Caki2 (cell line): ENCODE measurements at regions not wholly inside any gene's neighbourhood (a gene's known extent, or its start where the extent isn't known, plus 50 kb on each side); places are given as distances from the start of the nearest gene placed in this dataset.

Experiments used
- DNase-seq: peaks from one replicate; pipeline ENCODE4 v3.0.0-alpha.2; 2015; ENCODE audit warnings: low read depth
- in situ Hi-C: cut with HindIII; loops from 2 replicates; pipeline ENCODE4 v1.10.0; 2016; ENCODE audit warnings: low sequenced_read_pairs, low pct_unique_long_range_greater_than_20kb, mixed read lengths

DNA sequence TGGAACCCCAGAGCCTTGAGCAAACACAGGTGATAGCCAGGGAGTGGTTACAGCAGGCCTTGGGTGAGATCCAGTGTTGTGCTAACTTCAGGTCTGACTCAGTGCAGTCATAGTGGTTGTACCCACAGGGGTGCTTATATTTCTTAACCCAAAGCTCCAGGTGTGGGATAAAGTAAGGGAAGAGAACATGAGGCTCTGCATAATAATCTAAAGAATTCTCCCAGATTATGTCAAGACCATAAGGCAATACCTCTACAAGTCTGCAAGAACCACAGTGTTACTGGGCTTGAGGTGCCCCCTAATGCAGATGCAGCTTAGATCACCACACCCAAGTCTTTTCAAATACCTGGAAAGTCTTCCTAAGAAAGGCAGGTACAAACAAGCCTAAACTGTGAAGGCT, 485.4 kb downstream of the RFC3 start:
- in situ Hi-C loops: no loop called here
- no peak for DNase-seq

GRCh38 chr13:34307607-34308006, 489.7 kb downstream of the RFC3 start:
- in situ Hi-C loops: no loop called here
- no peak for DNase-seq

DNA sequence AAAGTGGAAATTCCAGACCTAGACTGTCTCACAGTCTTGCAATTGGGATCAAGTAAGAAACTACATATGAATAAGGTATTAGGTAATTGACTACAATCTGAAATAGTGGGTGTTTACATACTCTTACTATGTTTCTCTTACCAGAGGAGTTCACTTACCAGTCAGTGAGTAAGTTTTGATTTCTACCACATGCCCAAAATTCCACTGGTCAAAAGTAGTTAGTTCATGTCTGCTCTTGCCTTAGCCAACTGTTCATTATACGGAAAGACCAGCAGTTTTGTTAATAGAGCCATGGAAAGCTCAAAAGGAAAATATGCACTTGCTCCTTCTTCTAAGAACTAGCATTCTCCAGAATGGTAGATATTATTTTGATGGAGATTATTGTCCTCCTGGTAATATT, 490.8 kb downstream of the RFC3 start:
- in situ Hi-C loops: no loop called here
- DNase-seq: no peak

GRCh38 chr13:34310539-34310938, 492.6 kb downstream of the RFC3 start:
- no peak for DNase-seq
- in situ Hi-C loops: no loop called here

DNA sequence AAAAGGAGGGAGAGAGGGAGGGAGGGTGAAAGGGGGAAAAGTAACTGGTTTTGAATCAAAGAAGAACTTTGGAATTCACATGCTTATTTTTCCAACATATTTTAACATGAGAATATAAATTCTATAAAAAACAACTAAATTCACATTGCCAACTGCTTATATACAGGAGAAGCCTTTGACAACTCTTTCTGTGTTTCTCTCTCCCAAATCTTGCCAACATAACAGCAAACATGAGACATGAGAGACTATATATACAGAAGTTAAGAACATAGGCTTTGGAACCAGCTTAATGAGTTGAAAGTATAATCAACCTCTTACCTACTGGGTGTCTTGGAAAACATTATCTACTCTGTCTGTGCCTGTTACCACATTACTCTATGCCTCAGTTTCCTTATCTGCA, 493.3 kb downstream of the RFC3 start:
- in situ Hi-C loops: no loop called here
- DNase-seq: no peak

- in situ Hi-C loops: no loop called here
Observed at GRCh38 chr13:34312578-34312977, 494.6 kb downstream of the RFC3 start.

DNA sequence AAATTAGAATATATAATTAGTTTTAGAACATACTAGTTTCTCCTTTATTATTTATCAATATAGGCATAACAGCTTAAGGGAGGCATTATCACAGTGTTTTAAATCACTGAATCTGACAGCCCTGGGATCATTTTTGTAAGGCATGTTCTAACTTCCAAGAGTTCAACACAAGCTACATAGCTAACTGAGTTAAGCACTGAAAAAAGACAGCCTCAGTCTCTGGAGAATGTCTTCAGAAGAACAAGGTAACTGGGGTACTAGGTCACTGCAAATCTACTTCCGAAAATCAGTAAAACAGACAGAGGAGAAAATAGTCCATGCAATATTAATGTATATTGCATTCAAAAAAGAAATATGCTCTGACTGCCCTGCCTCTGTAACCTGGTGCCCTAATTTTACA, 502.1 kb downstream of the RFC3 start:
- in situ Hi-C loops: no loop called here
- DNase-seq: no peak

More at GRCh38 chr13:34312578-34312977, 494.6 kb downstream of the RFC3 start:
- DNase-seq: no peak

- no peak for DNase-seq
- in situ Hi-C loops: no loop called here
Observed at GRCh38 chr13:34322014-34322742, 504.2 kb downstream of the RFC3 start.

- in situ Hi-C loops: no loop called here
- DNase-seq: no peak
Observed at GRCh38 chr13:34322743-34323074, 504.8 kb downstream of the RFC3 start.

- in situ Hi-C loops: no loop called here
- no peak for DNase-seq
Observed at GRCh38 chr13:34335014-34336007, 517.4 kb downstream of the RFC3 start.

- in situ Hi-C loops: no loop called here
- no peak for DNase-seq
Observed at GRCh38 chr13:34338102-34338501, 520.2 kb downstream of the RFC3 start.

GRCh38 chr13:34340534-34340933, 522.6 kb downstream of the RFC3 start:
- peak; percentile 26 for DNase-seq
- in situ Hi-C loops: no loop called here

DNA sequence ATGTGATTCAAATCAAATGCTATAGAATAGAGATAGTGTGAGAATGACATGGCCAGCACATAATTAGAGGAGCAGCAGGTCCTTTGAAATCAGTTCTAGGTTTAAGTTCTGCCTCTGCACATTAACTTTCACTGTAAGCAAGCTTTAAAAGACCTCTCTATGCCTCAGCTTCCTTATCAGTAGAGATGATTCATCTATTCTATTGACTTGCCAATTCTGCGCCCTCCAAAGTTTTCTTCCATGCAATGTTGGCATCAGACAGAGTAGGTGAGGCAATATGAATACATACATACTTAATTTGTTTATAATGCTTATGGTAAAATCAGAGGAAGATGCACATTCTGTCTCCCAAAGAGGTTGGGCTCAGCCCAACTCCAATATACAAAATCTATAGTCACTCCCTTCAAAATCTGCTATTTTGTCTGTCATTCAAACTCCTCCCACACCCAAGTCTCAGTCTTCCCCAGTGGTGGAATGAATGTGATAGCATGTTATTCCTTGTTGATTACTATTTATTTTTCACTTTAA, 525.5 kb downstream of the RFC3 start:
- in situ Hi-C loops: no loop called here
- no peak for DNase-seq

GRCh38 chr13:34344816-34345215, 526.9 kb downstream of the RFC3 start:
- DNase-seq: no peak
- in situ Hi-C loops: no loop called here

GRCh38 chr13:34345258-34345965, 527.5 kb downstream of the RFC3 start:
- no peak for DNase-seq
- in situ Hi-C loops: no loop called here

- DNase-seq: no peak
- in situ Hi-C loops: no loop called here
Observed at GRCh38 chr13:34346626-34347025, 528.7 kb downstream of the RFC3 start.

GRCh38 chr13:34347784-34348573, 530.0 kb downstream of the RFC3 start:
- in situ Hi-C loops: no loop called here
- DNase-seq: no peak

DNA sequence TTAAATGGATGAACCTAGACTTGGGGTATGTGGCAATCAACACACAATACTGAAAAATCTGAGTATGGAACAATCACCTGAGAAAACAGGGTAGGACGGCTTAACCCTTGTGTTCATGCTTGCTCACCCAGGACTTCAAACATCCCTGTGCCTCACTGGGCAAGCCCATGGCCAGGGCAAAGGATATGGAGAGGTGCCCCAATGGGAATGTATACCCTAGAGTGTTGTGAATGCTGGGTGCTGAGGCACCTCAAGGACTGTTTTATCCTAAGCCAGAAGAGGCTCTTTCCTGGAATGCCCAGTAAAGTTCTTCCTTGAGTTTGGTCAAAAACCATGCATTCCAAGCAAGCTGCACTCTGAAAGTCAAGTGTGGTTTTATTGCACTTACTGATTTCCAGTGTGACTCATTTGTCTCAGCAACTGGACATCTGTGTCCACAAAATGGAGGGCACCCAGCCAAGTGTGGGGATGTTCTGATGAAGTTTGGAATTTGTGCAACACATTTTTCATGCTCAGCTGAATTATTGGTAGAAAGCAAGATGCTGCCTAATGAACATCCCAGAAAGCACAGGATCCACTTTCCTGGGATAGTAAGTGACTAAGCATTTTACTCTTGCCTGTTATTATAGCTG, 531.3 kb downstream of the RFC3 start:
- DNase-seq: peak; percentile 37
- in situ Hi-C loops: no loop called here
